ENCODE measurements at regions not wholly inside any gene's neighbourhood (a gene's known extent, or its start where the extent isn't known, plus 50 kb on each side); places are given as distances from the start of the nearest gene placed in this dataset.

DNA sequence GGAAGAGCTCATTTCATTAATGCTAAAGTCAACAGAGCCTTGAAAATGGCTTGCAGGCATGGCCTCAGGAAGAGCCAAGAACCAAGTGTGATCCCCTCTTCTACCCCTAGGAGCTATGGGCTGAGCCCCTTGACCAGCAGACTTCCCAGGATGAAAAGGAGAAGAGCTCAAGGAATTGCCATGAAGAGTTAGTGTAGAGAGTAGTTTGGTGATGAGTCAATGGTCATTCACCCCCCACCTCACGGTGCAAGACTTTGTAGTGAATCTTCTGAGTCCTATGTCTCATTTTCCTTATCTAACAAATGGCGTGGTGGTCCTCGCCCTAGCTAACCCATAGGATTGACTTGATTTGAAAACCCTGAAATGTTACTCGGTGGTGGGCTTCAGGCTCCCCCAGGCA is 422.4 kb upstream of the CADM1 start:
- H3K9me3 Mint-ChIP-seq, result peaks cover 4% of the 10 kb centered on the region

GRCh38 chr11:115926138-115926537 is 421.9 kb upstream of the CADM1 start:
- no peaks in the 10 kb centered on the region for H3K36me3 Mint-ChIP-seq (ENCODE audit: low read depth)
- no peak overlapping the region for H3K27ac Mint-ChIP-seq
- H3K4me1 Mint-ChIP-seq (ENCODE audit: low read depth), result peaks cover 5% of the 10 kb centered on the region
- H3K4me3 Mint-ChIP-seq, result no peak overlapping the region
- H3K27me3 Mint-ChIP-seq (ENCODE audit: low read depth), result peaks cover 5% of the 10 kb centered on the region
- peaks cover 4% of the 10 kb centered on the region for H3K9me3 Mint-ChIP-seq

More for the DNA sequence above, 422.4 kb upstream of the CADM1 start:
- H3K36me3 Mint-ChIP-seq (ENCODE audit: low read depth), result no peaks in the 10 kb centered on the region
- H3K4me3 Mint-ChIP-seq, result no peak overlapping the region
- H3K27ac Mint-ChIP-seq, result no peak overlapping the region
- peaks cover 5% of the 10 kb centered on the region for H3K4me1 Mint-ChIP-seq (ENCODE audit: low read depth)
- peaks cover 5% of the 10 kb centered on the region for H3K27me3 Mint-ChIP-seq (ENCODE audit: low read depth)

DNA sequence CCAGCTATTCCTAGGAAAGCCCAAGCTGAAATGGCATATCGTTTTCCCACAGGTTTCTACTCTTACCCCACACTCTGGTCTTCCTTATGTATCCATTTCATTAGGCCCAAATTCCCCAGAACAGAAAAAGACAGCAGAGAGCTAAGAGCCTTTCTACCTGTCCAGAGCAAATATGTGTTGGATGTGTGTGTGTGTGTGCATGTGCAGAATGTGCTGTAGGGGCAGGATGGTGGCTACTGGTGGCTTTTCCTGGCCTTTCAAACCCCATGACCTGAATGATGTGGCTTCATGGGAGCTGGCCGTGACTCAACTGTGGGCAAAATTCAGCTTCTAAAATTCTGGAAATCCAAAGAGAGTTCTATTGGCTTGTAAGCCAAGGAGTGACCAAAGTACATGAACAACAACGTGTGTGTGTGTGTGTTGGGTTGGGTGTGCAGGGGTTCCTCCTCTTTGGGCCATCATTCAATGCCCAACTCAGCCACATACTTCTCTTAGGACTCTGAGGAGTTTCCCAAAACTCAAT is 421.4 kb upstream of the CADM1 start:
- no peak overlapping the region for H3K27ac Mint-ChIP-seq
- H3K27me3 Mint-ChIP-seq (ENCODE audit: low read depth), result peaks cover 5% of the 10 kb centered on the region
- H3K4me3 Mint-ChIP-seq, result no peak overlapping the region
- peaks cover 5% of the 10 kb centered on the region for H3K4me1 Mint-ChIP-seq (ENCODE audit: low read depth)
- H3K9me3 Mint-ChIP-seq, result peaks cover 4% of the 10 kb centered on the region
- H3K36me3 Mint-ChIP-seq (ENCODE audit: low read depth), result no peaks in the 10 kb centered on the region

DNA sequence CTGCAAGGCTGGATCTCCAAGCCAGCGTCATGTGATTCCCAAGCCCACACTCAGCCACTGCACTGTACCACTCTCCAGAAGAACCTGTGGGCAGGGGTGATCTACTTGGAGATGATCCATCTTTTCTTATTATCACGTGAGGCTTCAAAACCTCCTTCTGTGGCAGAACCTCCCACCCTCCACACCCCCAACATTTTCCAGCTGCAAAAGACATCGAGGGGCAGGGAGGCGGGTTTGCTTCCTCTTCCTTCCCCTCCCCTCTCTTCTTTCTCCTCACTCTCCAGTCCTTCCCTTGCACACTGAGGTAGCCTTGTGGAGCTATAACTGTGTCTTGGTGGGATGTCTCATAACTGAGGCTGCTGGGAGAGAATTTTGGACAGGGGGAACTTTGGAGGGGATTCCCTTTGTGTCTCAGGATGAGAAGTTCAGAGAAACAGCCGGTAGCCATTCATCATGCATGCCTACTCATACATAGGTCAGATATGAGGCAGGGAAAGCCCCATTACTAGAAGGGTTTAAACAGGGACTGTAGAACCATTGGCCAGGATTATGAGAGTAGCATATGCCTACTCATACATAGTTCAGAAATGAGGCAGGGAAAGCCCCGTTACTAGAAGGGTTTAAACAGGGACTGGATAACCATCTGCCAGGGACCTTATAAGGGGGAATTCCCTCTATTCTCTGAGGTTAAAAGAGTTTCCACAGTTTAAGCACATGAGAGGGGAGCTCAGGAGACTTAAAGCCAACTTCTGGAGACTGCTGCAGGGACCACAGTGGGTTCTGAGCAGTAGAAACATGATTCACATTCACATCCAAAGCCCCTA is 420.7 kb upstream of the CADM1 start:
- no peak overlapping the region for H3K4me3 Mint-ChIP-seq

GRCh38 chr11:115922876-115923275 is 418.7 kb upstream of the CADM1 start:
- Mint-ChIP-seq H3K36me3 (ENCODE audit: low read depth) (no peaks in the 10 kb centered on the region), H3K9me3 (peaks cover 4% of the 10 kb centered on the region), H3K4me3 (no peak overlapping the region), H3K4me1 (ENCODE audit: low read depth) (peaks cover 9% of the 10 kb centered on the region), H3K27me3 (ENCODE audit: low read depth) (peaks cover 5% of the 10 kb centered on the region), H3K27ac (no peak overlapping the region)

More for the DNA sequence above, 420.7 kb upstream of the CADM1 start:
- Mint-ChIP-seq H3K4me1 (ENCODE audit: low read depth) (peaks cover 5% of the 10 kb centered on the region), H3K36me3 (ENCODE audit: low read depth) (no peaks in the 10 kb centered on the region), H3K27me3 (ENCODE audit: low read depth) (peaks cover 5% of the 10 kb centered on the region), H3K9me3 (peaks cover 4% of the 10 kb centered on the region), H3K27ac (no peak overlapping the region)

DNA sequence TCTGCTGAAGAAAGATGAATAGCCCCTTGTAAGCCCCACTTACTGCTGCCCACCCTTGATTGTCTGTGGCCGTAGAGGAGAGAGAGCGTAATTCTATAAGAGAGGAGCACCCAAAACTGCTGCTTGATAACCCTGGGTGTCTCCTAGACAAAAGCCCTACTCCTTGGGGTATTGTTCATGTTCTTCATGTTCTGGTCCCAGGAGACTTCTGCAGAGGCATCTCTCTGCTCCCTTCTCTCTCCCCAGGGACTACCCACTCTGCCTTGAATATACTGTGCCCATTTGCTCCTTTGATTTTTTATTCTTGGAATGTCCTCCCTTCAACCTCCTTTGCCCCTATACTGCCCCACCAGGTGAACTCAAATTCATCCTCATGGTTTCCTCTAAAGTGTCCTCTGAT is 417.8 kb upstream of the CADM1 start:
- Mint-ChIP-seq H3K27ac (no peak overlapping the region), H3K9me3 (peaks cover 4% of the 10 kb centered on the region), H3K4me3 (no peak overlapping the region), H3K36me3 (ENCODE audit: low read depth) (no peaks in the 10 kb centered on the region), H3K27me3 (ENCODE audit: low read depth) (peaks cover 5% of the 10 kb centered on the region), H3K4me1 (ENCODE audit: low read depth) (peaks cover 9% of the 10 kb centered on the region)

GRCh38 chr11:115921540-115921939 is 417.3 kb upstream of the CADM1 start:
- no peak overlapping the region for H3K4me3 Mint-ChIP-seq
- peaks cover 4% of the 10 kb centered on the region for H3K9me3 Mint-ChIP-seq
- no peak overlapping the region for H3K27ac Mint-ChIP-seq
- H3K36me3 Mint-ChIP-seq (ENCODE audit: low read depth), result no peaks in the 10 kb centered on the region
- peaks cover 5% of the 10 kb centered on the region for H3K27me3 Mint-ChIP-seq (ENCODE audit: low read depth)
- H3K4me1 Mint-ChIP-seq (ENCODE audit: low read depth), result peaks cover 9% of the 10 kb centered on the region

GRCh38 chr11:115920841-115921480 is 416.7 kb upstream of the CADM1 start:
- no peak overlapping the region for H3K4me3 Mint-ChIP-seq
- no peak overlapping the region for H3K27ac Mint-ChIP-seq
- no peaks in the 10 kb centered on the region for H3K27me3 Mint-ChIP-seq (ENCODE audit: low read depth)

GRCh38 chr11:115920092-115920461 is 415.9 kb upstream of the CADM1 start:
- no peaks in the 10 kb centered on the region for H3K36me3 Mint-ChIP-seq (ENCODE audit: low read depth)
- H3K4me1 Mint-ChIP-seq (ENCODE audit: low read depth), result peaks cover 5% of the 10 kb centered on the region
- H3K27me3 Mint-ChIP-seq (ENCODE audit: low read depth), result no peaks in the 10 kb centered on the region
- H3K9me3 Mint-ChIP-seq, result no peaks in the 10 kb centered on the region
- H3K27ac Mint-ChIP-seq, result no peak overlapping the region
- H3K4me3 Mint-ChIP-seq, result no peak overlapping the region

More at GRCh38 chr11:115920841-115921480, 416.7 kb upstream of the CADM1 start:
- Mint-ChIP-seq H3K36me3 (ENCODE audit: low read depth) (no peaks in the 10 kb centered on the region), H3K9me3 (no peaks in the 10 kb centered on the region), H3K4me1 (ENCODE audit: low read depth) (peaks cover 8% of the 10 kb centered on the region)

DNA sequence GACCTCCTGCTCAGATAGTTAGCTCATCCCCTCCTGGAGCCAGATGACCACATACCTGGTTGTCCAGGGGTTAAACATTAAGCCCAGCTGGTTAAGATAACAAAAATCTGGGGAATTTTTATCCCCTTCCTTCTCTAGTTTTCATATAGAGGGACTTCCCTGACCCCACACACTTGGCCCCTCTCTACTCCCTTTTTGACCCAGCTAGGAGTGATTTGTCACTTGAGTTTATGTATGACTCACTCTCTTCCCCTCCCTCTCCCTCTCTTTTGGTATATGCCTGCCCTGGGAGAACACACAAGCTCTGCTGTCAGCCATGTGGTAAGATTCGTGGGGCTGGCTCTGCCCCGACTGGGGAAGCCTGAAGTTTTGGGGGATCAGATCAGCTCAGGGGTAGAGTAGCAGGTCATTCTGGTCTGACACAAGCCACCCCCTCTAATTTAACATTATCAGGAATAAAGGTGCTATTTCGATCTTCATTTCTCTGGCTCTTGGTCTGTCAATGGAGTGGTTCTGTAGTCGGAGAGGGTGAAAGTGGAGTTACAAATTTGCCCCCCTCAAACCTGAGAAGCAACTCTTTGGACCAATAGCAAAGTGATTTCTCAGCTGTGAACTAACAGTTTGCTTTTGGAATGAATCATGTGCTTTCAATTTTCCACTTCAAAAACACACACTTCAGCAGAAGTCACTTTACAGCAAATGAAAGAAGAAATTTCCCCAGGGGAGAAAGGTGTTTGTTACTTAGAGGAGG is 415.3 kb upstream of the CADM1 start:
- Mint-ChIP-seq H3K4me1 (ENCODE audit: low read depth) (peaks cover 5% of the 10 kb centered on the region), H3K9me3 (no peaks in the 10 kb centered on the region), H3K27me3 (ENCODE audit: low read depth) (peaks cover 3% of the 10 kb centered on the region), H3K27ac (peak overlapping the region; percentile 38), H3K4me3 (no peak overlapping the region), H3K36me3 (ENCODE audit: low read depth) (no peaks in the 10 kb centered on the region)

GRCh38 chr11:115918576-115918975 is 414.4 kb upstream of the CADM1 start:
- H3K36me3 Mint-ChIP-seq (ENCODE audit: low read depth), result no peaks in the 10 kb centered on the region
- H3K27ac Mint-ChIP-seq, result no peak overlapping the region
- H3K9me3 Mint-ChIP-seq, result no peaks in the 10 kb centered on the region
- no peak overlapping the region for H3K4me3 Mint-ChIP-seq
- H3K4me1 Mint-ChIP-seq (ENCODE audit: low read depth), result peaks cover 5% of the 10 kb centered on the region
- peaks cover 4% of the 10 kb centered on the region for H3K27me3 Mint-ChIP-seq (ENCODE audit: low read depth)

DNA sequence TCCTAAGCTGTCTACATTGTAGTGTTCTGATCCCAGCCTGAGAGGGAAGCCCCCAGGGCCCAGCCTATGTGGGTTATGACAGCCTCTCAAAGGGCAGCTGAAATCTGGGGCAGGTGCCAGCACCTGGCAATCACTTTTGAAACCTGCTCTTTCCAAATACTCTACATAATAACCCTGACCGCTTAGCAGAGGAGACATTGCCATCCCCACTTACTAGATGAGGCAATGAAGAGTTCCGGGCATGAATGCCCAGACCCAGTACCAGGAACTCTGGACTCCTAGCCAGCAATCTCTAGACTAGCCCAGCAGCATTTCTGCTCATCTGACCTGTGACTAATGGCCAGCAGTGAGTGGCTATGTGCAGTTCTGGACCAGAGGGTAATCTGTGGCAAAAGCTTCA is 412.4 kb upstream of the CADM1 start:
- no peaks in the 10 kb centered on the region for H3K36me3 Mint-ChIP-seq (ENCODE audit: low read depth)
- H3K27me3 Mint-ChIP-seq (ENCODE audit: low read depth), result peaks cover 4% of the 10 kb centered on the region
- H3K9me3 Mint-ChIP-seq, result no peaks in the 10 kb centered on the region
- H3K4me3 Mint-ChIP-seq, result no peak overlapping the region
- H3K4me1 Mint-ChIP-seq (ENCODE audit: low read depth), result peaks cover 5% of the 10 kb centered on the region
- no peak overlapping the region for H3K27ac Mint-ChIP-seq

- Mint-ChIP-seq H3K27me3 (ENCODE audit: low read depth) (peaks cover 4% of the 10 kb centered on the region), H3K4me1 (ENCODE audit: low read depth) (no peaks in the 10 kb centered on the region), H3K4me3 (no peak overlapping the region), H3K27ac (no peak overlapping the region), H3K36me3 (ENCODE audit: low read depth) (no peaks in the 10 kb centered on the region), H3K9me3 (no peaks in the 10 kb centered on the region)
Observed at GRCh38 chr11:115912484-115912945, 408.3 kb upstream of the CADM1 start.

DNA sequence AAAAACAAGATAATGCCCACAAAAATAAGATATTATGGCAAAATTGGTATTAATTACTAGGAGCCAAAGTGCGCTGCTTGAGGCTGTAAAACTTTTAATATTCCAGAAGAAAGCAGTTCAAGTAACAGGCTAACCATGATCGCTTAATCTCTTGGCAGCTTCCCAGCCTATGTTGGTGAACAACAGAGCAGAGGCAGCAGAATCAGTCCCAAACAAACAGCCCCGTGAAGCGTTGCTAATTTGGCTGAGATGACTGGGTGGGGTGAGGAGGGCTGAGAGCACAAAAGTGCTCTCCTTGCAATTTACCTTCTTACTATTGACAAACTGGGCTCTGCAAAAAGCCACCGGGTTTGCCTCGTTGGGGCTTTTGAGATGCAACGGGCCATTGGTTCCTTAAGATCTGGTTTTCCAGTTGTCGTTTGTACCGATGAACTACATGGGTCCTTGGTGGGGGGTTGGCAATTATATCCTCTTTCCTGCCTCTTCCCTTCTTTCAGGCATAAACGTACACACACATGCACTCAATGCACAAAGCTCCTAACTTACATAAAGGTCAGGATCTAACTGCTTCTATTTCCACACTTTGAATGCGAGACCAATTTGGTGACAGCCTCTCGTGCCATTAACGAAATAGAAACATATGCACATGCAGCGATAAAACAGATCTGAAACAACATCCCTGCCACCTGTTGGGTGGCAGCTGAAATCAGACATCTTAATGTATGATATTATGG is 407.6 kb upstream of the CADM1 start:
- Mint-ChIP-seq H3K27ac (no peak overlapping the region), H3K4me3 (no peak overlapping the region), H3K4me1 (ENCODE audit: low read depth) (no peaks in the 10 kb centered on the region), H3K36me3 (ENCODE audit: low read depth) (no peaks in the 10 kb centered on the region), H3K27me3 (ENCODE audit: low read depth) (peaks cover 4% of the 10 kb centered on the region), H3K9me3 (no peaks in the 10 kb centered on the region)
